ENCODE measurements at regions not wholly inside any gene's neighbourhood (a gene's known extent, or its start where the extent isn't known, plus 50 kb on each side); places are given as distances from the start of the nearest gene placed in this dataset.

DNA sequence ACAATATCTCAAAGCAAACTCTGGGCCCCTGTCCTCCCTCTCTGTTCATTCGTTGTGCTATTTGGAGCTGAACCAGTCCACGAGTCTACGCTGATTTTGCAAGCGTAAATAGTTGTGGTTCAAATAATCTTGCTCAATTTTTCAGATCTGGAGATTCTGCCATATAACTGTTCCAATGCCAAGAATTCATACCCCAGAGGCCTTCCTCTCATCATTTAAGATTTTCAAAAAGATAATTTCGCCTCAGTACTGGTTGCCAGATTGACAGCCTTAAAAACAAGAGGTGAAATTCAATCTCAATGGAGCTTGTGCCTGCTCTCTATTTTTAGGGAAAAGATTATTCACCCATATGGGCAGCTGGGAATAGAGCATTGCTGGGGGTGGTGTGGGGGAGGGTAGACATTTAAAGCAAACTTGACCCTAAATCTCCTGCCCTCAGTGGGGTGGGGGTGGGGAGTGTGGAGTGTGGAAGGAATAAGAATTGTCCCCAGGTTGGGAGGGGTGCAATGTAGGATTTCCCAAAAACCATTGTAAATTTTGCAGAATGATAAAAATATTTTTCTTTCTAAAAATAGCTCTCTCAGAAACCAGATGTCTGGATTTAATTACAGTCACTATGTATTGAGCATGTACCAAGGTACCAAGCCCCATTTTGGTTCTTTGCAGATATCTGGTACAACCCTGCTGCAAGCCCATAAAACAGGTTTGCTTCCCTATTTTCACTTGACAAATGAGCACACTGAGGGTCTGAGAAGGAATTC lies 104.7 kb upstream of the EEPD1 start:
- H3K9ac ChIP-seq (ENCODE audit: extremely low read depth, insufficient read length, low read length), result no peak overlapping the region
- H4K20me1 ChIP-seq (ENCODE audit: control insufficient read depth, insufficient read depth, insufficient read length), result no peaks in the 10 kb centered on the region
- no peaks in the 10 kb centered on the region for H3K9me3 ChIP-seq (ENCODE audit: control insufficient read depth, low read depth, low read length)
- no peaks in the 10 kb centered on the region for H3K79me2 ChIP-seq (ENCODE audit: insufficient read depth, low read length)
- no peak overlapping the region for H3K14ac ChIP-seq (ENCODE audit: insufficient read depth, low read length)
- peaks cover 41 to 55% of the 10 kb centered on the region in 2 experiments for H3K4me1 Mint-ChIP-seq
- no peak overlapping the region for H3K27ac ChIP-seq (ENCODE audit: insufficient read length, low read depth, low read length)
- no peak overlapping the region for H3K27ac Mint-ChIP-seq
- no peaks in the 10 kb centered on the region for H3K9me3 Mint-ChIP-seq
- H3T11ph ChIP-seq (ENCODE audit: low read length), result no peak overlapping the region
- no peak overlapping the region for H4K8ac ChIP-seq (replicated peaks; ENCODE audit: insufficient read length, low read depth, low read length)
- no peak overlapping the region for H2BK5ac ChIP-seq (ENCODE audit: insufficient read length, low read length)
- no peak overlapping the region for H2BK15ac ChIP-seq (ENCODE audit: low read depth, low read length)
- no peaks in the 10 kb centered on the region for H3K27me3 ChIP-seq (ENCODE audit: insufficient read depth, low read length)
- no peak overlapping the region for H3K4me3 Mint-ChIP-seq
- H3K23ac ChIP-seq (ENCODE audit: insufficient read length, low read depth, low read length), result no peak overlapping the region
- H4K91ac ChIP-seq (ENCODE audit: insufficient read length, low read depth, low read length), result no peak overlapping the region
- no peak overlapping the region for H2BK12ac ChIP-seq (ENCODE audit: insufficient read length, low read depth, low read length)
- no peak overlapping the region for H3K56ac ChIP-seq (ENCODE audit: insufficient read length, low read depth, low read length)
- WGBS (ENCODE audit: extremely low coverage, insufficient read length, low lambda C conversion rate), result no CpG with 5 or more reads among the region's 5 CpGs
- no peak overlapping the region for H2AK5ac ChIP-seq (ENCODE audit: insufficient read length, low read length)
- no peak overlapping the region for H2BK120ac ChIP-seq (ENCODE audit: low read depth, low read length, poor library complexity, severe bottlenecking)
- H3K36me3 Mint-ChIP-seq (ENCODE audit: insufficient read depth in 1 of 3, low read depth in 3 of 3), result no peaks in the 10 kb centered on the region
- no peak overlapping the region for H2BK20ac ChIP-seq (ENCODE audit: low read depth, low read length, poor library complexity, severe bottlenecking)
- no peak overlapping the region for H2AFZ ChIP-seq (ENCODE audit: low read length)
- H3K4me2 ChIP-seq (ENCODE audit: insufficient read depth, insufficient read length, low read length), result no peak overlapping the region
- TF ChIP-seq, protein P1, sequence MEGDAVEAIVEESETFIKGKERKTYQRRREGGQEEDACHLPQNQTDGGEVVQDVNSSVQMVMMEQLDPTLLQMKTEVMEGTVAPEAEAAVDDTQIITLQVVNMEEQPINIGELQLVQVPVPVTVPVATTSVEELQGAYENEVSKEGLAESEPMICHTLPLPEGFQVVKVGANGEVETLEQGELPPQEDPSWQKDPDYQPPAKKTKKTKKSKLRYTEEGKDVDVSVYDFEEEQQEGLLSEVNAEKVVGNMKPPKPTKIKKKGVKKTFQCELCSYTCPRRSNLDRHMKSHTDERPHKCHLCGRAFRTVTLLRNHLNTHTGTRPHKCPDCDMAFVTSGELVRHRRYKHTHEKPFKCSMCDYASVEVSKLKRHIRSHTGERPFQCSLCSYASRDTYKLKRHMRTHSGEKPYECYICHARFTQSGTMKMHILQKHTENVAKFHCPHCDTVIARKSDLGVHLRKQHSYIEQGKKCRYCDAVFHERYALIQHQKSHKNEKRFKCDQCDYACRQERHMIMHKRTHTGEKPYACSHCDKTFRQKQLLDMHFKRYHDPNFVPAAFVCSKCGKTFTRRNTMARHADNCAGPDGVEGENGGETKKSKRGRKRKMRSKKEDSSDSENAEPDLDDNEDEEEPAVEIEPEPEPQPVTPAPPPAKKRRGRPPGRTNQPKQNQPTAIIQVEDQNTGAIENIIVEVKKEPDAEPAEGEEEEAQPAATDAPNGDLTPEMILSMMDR (conservative IDR thresholded peaks at IDR 0.05), result no peak
- no peak overlapping the region for H4K5ac ChIP-seq (ENCODE audit: insufficient read length, low read depth, low read length)
- no peak overlapping the region for H3K4ac ChIP-seq (ENCODE audit: low read depth, low read length)
- no peak for DNase-seq
- no peak overlapping the region for H3K18ac ChIP-seq (ENCODE audit: insufficient read length, low read depth, low read length)
- H3K23me2 ChIP-seq (ENCODE audit: insufficient read length, low read depth, low read length, poor library complexity, severe bottlenecking), result no peaks in the 10 kb centered on the region
- H3K27me3 Mint-ChIP-seq (ENCODE audit: low read depth), result 0 out of 2 replicates have a peak, but pooled peaks cover 2% of the 10 kb centered on the region
- peaks cover 17% of the 10 kb centered on the region; the same call in 1 of the 2 replicates for H3K4me1 ChIP-seq (ENCODE audit: insufficient read depth, low read length)
- no peaks in the 10 kb centered on the region for H3K79me1 ChIP-seq (ENCODE audit: insufficient read depth, low read depth, low read length, poor library complexity, severe bottlenecking)
